ENCODE measurements at regions not wholly inside any gene's neighbourhood (a gene's known extent, or its start where the extent isn't known, plus 50 kb on each side); places are given as distances from the start of the nearest gene placed in this dataset.

- DNase-seq, result no peak
Measured at GRCh38 chr1:185427776-185428175, 110.7 kb upstream of the IVNS1ABP start.

GRCh38 chr1:185427264-185427663, 110.2 kb upstream of the IVNS1ABP start:
- no peak for DNase-seq

- DNase-seq, result no peak
Measured at GRCh38 chr1:185426848-185427247, 109.8 kb upstream of the IVNS1ABP start.

- DNase-seq, result peak; percentile 50
Measured at GRCh38 chr1:185425163-185425562, 108.1 kb upstream of the IVNS1ABP start.

GRCh38 chr1:185421485-185422107, 104.6 kb upstream of the IVNS1ABP start:
- no peak for DNase-seq

GRCh38 chr1:185420588-185421081, 103.6 kb upstream of the IVNS1ABP start:
- no peak for DNase-seq

- no peak for DNase-seq
Measured at GRCh38 chr1:185419718-185420117, 102.7 kb upstream of the IVNS1ABP start.

- no peak for DNase-seq
Measured at GRCh38 chr1:185418472-185418871, 101.4 kb upstream of the IVNS1ABP start.

- no peak for DNase-seq
Measured at GRCh38 chr1:185412385-185413087, 95.5 kb upstream of the IVNS1ABP start.

GRCh38 chr1:185409763-185410528, 92.9 kb upstream of the IVNS1ABP start:
- DNase-seq, result no peak

GRCh38 chr1:185409345-185409744, 92.3 kb upstream of the IVNS1ABP start:
- DNase-seq, result no peak

- DNase-seq, result no peak
Measured at GRCh38 chr1:185408700-185409270, 91.7 kb upstream of the IVNS1ABP start.

GRCh38 chr1:185406691-185407009, 89.6 kb upstream of the IVNS1ABP start:
- no peak for DNase-seq

- no peak for DNase-seq
Measured at GRCh38 chr1:185406006-185406690, 89.1 kb upstream of the IVNS1ABP start.

GRCh38 chr1:185404907-185405568, 88.0 kb upstream of the IVNS1ABP start:
- DNase-seq, result no peak

GRCh38 chr1:185404291-185404690, 87.2 kb upstream of the IVNS1ABP start:
- DNase-seq, result no peak

GRCh38 chr1:185402930-185403329, 85.9 kb upstream of the IVNS1ABP start:
- no peak for DNase-seq

GRCh38 chr1:185401019-185401418, 84.0 kb upstream of the IVNS1ABP start:
- DNase-seq, result no peak

- no peak for DNase-seq
Measured at GRCh38 chr1:185400052-185400451, 83.0 kb upstream of the IVNS1ABP start.

- DNase-seq, result no peak
Measured at GRCh38 chr1:185398599-185398998, 81.6 kb upstream of the IVNS1ABP start.

GRCh38 chr1:185398022-185398421, 81.0 kb upstream of the IVNS1ABP start:
- DNase-seq, result no peak

GRCh38 chr1:185397183-185397582, 80.1 kb upstream of the IVNS1ABP start:
- no peak for DNase-seq
